Right renal pelvis (tissue), 4 donors: ENCODE measurements at regions not wholly inside any gene's neighbourhood (a gene's known extent, or its start where the extent isn't known, plus 50 kb on each side); places are given as distances from the start of the nearest gene placed in this dataset.
"Not testable (repeated sequence)": the region's sequence is repeated elsewhere in the genome, so short reads cannot be mapped to it uniquely, and the experiment has no call there.

Experiments
- DNase-seq, 4 donors: peaks; one replicate each; pipeline ENCODE4 v3.0.0-alpha.2; 2013; ENCODE audit warnings: low read depth in 4 of 4, low spot score in 3 of 4, missing footprints in 1 of 4

GRCh38 chr17:20633268-20634059 is 53.9 kb downstream of the CDRT15L2 start:
- not testable (repeated sequence) for DNase-seq

GRCh38 chr17:20640147-20640546 is 60.6 kb downstream of the CDRT15L2 start:
- not testable (repeated sequence) for DNase-seq

- DNase-seq, result not testable (repeated sequence)
These were observed 67.2 kb downstream of the CDRT15L2 start for GRCh38 chr17:20646661-20647272.

DNA sequence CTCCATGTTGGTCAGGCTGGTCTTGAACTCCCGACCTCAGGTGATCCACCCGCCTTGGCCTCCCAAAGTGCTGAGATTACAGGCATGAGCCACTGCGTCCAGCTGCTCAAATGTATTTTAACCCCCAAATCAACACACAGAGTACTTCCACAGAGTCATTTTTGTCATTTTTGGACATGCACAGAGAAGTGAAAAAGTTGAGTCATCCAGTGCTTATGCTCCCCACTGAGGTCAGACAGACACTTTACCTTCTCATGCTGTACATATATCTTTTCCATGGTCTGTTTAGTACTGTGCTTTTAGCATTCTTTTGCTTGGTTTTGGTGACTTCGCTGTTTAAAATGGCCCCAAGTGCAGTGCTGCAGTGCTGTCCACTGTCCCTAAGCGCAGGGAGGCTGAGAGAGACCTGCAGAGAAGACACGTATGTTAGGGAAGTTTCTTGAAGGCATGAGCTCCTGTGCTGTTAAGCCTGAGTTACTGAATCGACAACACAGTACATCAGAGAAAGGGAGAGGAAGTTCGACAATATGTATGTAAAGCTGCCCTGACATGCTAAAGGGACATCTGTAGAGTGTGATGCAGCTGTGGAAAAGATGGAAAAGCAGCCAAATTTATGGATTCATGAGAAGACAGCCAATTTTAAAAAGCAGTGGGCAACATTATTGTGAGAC is 69.7 kb downstream of the CDRT15L2 start:
- not testable (repeated sequence) for DNase-seq

GRCh38 chr17:20651022-20651421 is 71.5 kb downstream of the CDRT15L2 start:
- not testable (repeated sequence) for DNase-seq

- not testable (repeated sequence) for DNase-seq
These were observed 72.2 kb downstream of the CDRT15L2 start for GRCh38 chr17:20651736-20652135.

GRCh38 chr17:20653391-20653790 is 73.9 kb downstream of the CDRT15L2 start:
- DNase-seq, result not testable (repeated sequence)

GRCh38 chr17:20654114-20654513 is 74.6 kb downstream of the CDRT15L2 start:
- DNase-seq, result not testable (repeated sequence)

GRCh38 chr17:20654575-20654974 is 75.1 kb downstream of the CDRT15L2 start:
- DNase-seq, result not testable (repeated sequence)

DNA sequence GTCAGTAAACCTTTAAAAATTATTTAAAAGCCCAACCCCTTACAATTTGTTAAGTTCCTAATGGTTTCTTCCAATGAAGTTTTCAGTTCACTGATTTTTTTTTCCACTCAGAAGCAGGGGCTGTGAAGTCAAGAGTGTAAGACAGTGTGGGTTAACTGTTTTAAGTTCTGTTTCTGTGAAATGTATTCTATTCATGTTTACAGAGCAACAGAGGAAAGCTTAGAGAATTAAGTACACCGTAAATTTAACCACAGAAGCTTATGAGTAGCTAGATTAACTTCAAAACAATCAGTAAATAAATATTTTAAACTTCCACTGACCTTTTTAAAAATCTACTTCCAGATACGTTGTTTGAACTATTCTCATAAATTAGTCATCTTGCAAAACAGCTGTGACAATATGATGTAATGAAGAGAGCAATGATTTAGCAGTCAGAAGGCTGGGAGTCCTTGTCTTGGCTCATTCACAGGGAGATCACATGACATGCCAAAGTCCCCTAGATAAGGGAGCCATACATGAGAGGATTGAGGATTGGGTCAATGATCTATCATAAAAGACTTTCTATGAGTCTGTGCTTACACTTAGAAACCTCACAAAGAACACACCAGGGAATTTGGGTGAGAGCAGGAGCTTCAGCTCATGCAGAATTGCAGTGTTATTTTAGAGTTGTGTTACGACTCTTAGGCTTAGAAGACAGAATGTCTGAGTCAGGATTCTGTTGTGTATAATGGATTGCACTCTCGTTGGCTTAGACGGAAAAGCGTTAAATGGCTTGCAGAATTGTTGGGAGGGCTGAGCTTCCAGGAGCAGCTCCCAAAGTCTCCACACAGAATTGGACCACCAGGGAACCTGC is 85.8 kb downstream of the CDRT15L2 start:
- DNase-seq, result peak in 2 of 4 donors; percentile 7 to 12

DNA sequence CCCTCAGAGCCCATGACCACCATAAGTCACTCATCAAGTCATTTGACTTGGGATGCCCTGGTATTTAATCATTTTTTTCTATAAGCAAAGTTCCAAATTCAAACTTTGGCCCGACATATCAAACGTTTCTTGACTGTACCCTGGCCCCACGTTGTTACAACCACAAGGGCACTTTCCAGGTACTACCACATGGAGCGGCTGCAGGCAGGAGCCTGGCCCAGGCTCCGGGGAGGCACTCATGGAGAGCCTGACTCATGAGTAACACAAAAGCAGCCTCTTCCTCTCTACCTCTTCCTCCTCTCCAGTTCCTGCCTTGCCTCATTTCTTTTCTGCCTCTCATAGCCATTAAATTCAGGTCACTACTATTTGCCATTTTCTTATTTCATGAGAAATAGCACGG is 87.2 kb downstream of the CDRT15L2 start:
- DNase-seq, result not testable (repeated sequence)

- not testable (repeated sequence) for DNase-seq
These were observed 88.2 kb downstream of the CDRT15L2 start for GRCh38 chr17:20667712-20668111.

DNA sequence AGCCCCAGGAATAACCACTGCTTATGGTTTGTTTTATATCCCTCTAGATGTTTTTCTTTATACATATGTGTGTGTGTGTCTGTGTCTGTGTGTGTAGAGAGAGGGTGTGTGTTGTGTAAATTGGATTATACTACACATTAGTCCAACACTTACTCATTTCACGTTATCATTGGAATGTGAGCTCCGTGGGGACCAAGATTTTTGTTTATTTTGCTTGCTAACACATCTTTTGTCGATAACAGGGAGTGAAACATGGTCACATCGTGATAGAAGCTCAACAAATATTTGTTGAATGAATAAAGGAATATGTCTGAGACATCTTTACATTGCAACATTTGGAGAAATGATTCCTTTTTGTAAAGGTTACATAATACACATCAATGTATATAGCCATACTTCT is 88.8 kb downstream of the CDRT15L2 start:
- not testable (repeated sequence) for DNase-seq

- not testable (repeated sequence) for DNase-seq
These were observed 89.3 kb downstream of the CDRT15L2 start for GRCh38 chr17:20668868-20669267.

DNA sequence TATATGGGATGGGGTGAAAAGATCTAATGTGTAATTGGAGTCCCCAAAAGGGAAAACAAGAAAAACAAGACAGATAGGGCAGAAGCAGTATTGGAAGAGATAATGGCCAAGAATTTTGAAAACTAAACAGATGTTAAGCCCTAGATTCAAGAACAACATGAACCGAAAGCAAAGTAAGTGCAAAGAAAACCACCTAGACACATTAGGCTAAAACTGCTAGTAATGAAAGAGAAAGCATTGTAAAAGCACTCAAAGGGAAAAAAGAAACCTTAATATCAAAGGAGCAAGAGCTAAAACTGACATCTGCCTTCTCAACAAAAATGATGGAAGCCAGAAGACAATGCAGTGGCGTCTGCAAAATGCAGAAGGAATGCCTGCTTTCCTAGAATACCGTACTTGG is 91.0 kb downstream of the CDRT15L2 start:
- DNase-seq, result not testable (repeated sequence)

- not testable (repeated sequence) for DNase-seq
These were observed 94.8 kb downstream of the CDRT15L2 start for GRCh38 chr17:20674374-20674773.

- not testable (repeated sequence) for DNase-seq
These were observed 96.2 kb downstream of the CDRT15L2 start for GRCh38 chr17:20675707-20676106.

DNA sequence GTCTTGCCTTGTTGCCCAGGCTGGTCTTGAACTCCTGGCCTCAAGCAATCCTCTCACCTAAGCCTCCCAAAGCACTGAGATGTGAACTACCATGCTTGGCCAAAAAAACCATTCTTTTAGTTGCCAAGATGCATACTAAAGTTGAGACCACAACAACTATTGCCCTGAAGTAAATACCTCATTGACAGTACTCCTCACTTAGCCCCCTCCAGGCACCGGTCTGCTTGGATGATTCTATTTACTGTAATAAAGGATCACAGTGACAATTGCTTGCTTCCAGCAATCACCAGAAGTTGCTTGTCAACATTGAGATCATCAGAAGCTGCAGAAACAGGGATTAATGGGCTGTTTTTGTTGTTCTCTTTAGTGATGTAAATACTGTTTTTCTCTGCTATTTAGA is 97.1 kb downstream of the CDRT15L2 start:
- DNase-seq, result not testable (repeated sequence)

GRCh38 chr17:20677469-20677868 is 97.9 kb downstream of the CDRT15L2 start:
- not testable (repeated sequence) for DNase-seq

DNA sequence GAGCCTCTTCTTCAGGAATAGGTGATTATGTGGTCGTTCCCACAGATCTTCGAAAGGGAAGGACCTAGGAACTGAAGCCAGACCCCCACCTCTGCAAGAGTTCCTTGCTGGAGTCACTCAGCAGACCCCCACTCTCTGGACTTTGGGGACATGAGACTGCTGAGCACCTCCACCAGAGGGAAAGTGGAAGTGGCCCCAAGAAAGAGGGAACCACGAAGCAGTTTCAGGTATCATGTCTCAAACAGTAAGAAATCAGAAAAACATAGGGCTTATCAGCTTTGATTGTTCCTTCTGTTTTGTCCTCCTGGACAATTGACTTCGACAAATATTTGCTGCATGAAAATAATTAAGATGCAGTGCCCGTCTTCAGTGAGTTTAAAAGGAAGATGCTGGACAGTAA is 98.9 kb downstream of the CDRT15L2 start:
- not testable (repeated sequence) for DNase-seq
